ENCODE measurements at regions not wholly inside any gene's neighbourhood (a gene's known extent, or its start where the extent isn't known, plus 50 kb on each side); places are given as distances from the start of the nearest gene placed in this dataset.

DNA sequence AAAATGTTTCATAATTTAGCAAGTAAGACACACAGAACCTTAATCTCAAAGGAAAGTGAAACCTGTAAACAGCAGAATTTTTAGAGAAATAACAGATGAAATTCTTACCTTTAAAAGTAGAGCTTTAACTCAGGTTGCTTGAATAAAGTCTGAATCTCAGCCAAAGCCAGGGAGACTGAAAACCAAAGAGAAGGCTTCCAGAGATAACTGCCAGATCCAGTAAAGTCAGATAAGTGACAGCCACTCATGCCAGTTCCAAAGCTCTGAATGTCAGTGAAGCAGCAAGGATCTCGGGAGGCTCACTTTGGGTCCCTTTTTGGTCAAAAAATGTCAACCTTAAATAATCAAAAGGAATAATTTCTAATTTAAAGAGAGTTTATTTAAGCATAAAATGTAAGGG, 199.9 kb upstream of the CHRM3 start:
- WGBS, 2 donors: 38 to 52% methylated on average over 1 of the region's 1 CpG
- no peaks in the 10 kb centered on the region for H3K27me3 ChIP-seq
- TF ChIP-seq POLR2A (IDR thresholded peaks at IDR 0.05): no peak
- no peak for TF ChIP-seq CTCF (IDR thresholded peaks at IDR 0.05)
- intact Hi-C loops (cut with DNase I): no loop called here
- H3K9me3 ChIP-seq: no peaks in the 10 kb centered on the region
- H3K4me1 ChIP-seq: no peaks in the 10 kb centered on the region
- no peak overlapping the region for H3K4me3 ChIP-seq (replicated peaks in 1 of 3)
- DNase-seq: no peak
- no peaks in the 10 kb centered on the region for H3K36me3 ChIP-seq
- no peak overlapping the region for H3K27ac ChIP-seq

DNA sequence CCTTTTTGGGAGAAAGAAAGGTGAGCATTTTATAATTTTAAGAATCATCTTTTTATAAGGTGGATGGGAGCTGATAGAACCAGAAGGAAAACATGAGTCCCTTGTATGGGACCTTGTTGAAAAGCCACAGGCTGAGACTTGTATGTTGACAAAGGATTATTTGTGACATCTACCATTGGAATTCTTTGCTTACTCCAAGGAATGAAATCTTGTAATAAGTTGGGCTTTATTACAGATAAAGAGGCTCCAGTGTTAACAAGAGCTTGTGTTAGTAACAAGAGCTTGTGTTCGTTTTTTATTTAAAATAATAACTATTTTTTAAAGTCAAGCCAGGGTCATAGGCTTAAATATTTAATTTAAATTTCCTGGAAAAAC, 201.1 kb upstream of the CHRM3 start:
- 76 to 77% methylated on average over 1 of the region's 1 CpG for WGBS, 2 donors
- no peaks in the 10 kb centered on the region for H3K27me3 ChIP-seq
- intact Hi-C loops (cut with DNase I): no loop called here

DNA sequence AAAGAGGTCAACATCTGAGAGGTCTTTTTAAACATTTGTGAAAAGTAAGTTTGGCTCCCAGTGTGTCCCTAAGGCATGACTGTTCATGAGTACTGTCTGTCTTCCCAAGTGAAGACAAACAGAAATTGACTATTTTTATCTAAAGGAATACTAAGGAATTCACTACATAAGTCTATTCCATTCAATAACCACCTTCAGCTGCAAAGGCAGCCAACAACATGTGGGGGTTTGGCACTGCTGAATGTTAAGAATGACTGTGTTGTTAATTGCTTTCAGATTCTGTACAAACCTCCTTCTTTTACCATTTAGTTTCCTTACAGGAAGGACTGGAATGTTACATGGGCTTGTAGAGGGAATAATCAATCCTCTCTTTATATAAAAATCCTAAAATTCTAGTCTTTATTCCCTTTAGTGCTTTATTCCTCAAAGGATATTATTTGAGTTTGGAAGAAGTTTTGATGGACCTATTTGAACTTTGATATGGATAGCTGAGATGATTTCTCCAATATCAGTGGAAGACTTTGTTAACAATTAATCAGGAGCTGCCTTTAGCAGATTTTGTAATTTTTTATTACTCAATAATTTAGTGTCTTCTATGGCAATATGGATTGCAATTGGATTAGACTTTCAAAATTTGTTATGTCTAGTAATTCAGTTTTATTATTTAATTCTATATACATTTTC, 201.7 kb upstream of the CHRM3 start:
- no peak overlapping the region for H3K27ac ChIP-seq
- H3K27me3 ChIP-seq: no peaks in the 10 kb centered on the region
- TF ChIP-seq CTCF (IDR thresholded peaks at IDR 0.05) (no peak), POLR2A (IDR thresholded peaks at IDR 0.05) (no peak)
- no peaks in the 10 kb centered on the region for H3K9me3 ChIP-seq
- DNase-seq: no peak
- no peaks in the 10 kb centered on the region for H3K36me3 ChIP-seq
- no peaks in the 10 kb centered on the region for H3K4me1 ChIP-seq
- no peak overlapping the region for H3K4me3 ChIP-seq (replicated peaks in 1 of 3)
- intact Hi-C loops (cut with DNase I): no loop called here

More for the DNA sequence above, 201.1 kb upstream of the CHRM3 start:
- H3K27ac ChIP-seq: no peak overlapping the region
- no peak for TF ChIP-seq CTCF (IDR thresholded peaks at IDR 0.05)
- TF ChIP-seq POLR2A (IDR thresholded peaks at IDR 0.05): no peak
- no peak for DNase-seq
- no peaks in the 10 kb centered on the region for H3K9me3 ChIP-seq
- H3K36me3 ChIP-seq: no peaks in the 10 kb centered on the region
- H3K4me1 ChIP-seq: no peaks in the 10 kb centered on the region
- no peak overlapping the region for H3K4me3 ChIP-seq (replicated peaks in 1 of 3)

GRCh38 chr1:239178961-239179360, 207.4 kb upstream of the CHRM3 start:
- no peaks in the 10 kb centered on the region for H3K27me3 ChIP-seq
- H3K4me1 ChIP-seq: no peaks in the 10 kb centered on the region
- intact Hi-C loops (cut with DNase I): no loop called here
- TF ChIP-seq POLR2A (IDR thresholded peaks at IDR 0.05): no peak
- no peak for TF ChIP-seq CTCF (IDR thresholded peaks at IDR 0.05)
- no peak overlapping the region for H3K4me3 ChIP-seq (replicated peaks in 1 of 3)
- WGBS, 2 donors: 59 to 70% methylated on average over 3 of the region's 3 CpGs
- no peak overlapping the region for H3K27ac ChIP-seq
- no peak for DNase-seq
- H3K36me3 ChIP-seq: no peaks in the 10 kb centered on the region
- no peaks in the 10 kb centered on the region for H3K9me3 ChIP-seq

DNA sequence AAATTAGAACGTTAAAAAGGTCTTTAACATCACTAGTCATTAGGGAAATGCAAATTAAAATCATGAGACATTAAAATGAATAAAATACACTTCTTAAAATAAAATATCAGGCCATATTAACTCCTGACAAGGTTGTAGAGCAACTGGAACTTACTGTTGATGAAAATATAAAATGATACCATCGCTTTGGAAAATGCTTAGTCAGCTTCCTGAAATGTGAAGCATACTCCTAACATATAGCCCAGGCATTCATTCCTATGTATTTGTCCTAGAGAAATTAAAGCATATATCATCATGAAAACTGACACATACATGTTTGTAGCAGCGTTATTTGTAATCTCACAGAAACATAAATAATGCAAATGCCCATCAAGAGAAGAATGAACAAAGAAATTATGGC, 211.5 kb upstream of the CHRM3 start:
- no peak overlapping the region for H3K27ac ChIP-seq
- H3K4me3 ChIP-seq (replicated peaks in 1 of 3): no peak overlapping the region
- WGBS, 2 donors: 85 to 97% methylated on average over 3 of the region's 3 CpGs
- no peaks in the 10 kb centered on the region for H3K27me3 ChIP-seq
- DNase-seq: no peak
- no peaks in the 10 kb centered on the region for H3K36me3 ChIP-seq
- intact Hi-C loops (cut with DNase I): no loop called here
- no peaks in the 10 kb centered on the region for H3K9me3 ChIP-seq
- no peaks in the 10 kb centered on the region for H3K4me1 ChIP-seq
- TF ChIP-seq POLR2A (IDR thresholded peaks at IDR 0.05): no peak
- TF ChIP-seq CTCF (IDR thresholded peaks at IDR 0.05): no peak
